ENCODE measurements at regions not wholly inside any gene's neighbourhood (a gene's known extent, or its start where the extent isn't known, plus 50 kb on each side); places are given as distances from the start of the nearest gene placed in this dataset.

- DNase-seq = no peak
These were observed 139.9 kb upstream of the GLI2 start for GRCh38 chr2:120595739-120596138.

GRCh38 chr2:120596191-120596811, 139.4 kb upstream of the GLI2 start:
- peak; percentile 73 for DNase-seq

- peak; percentile 92 for DNase-seq
These were observed 138.6 kb upstream of the GLI2 start for GRCh38 chr2:120596990-120597594.

GRCh38 chr2:120597595-120598193, 138.0 kb upstream of the GLI2 start:
- no peak for DNase-seq

GRCh38 chr2:120598416-120598815, 137.3 kb upstream of the GLI2 start:
- no peak for DNase-seq

- DNase-seq = no peak
These were observed 136.6 kb upstream of the GLI2 start for GRCh38 chr2:120599072-120599471.

- no peak for DNase-seq
These were observed 136.0 kb upstream of the GLI2 start for GRCh38 chr2:120599656-120600055.

- no peak for DNase-seq
These were observed 135.3 kb upstream of the GLI2 start for GRCh38 chr2:120600335-120600734.

- no peak for DNase-seq
These were observed 134.9 kb upstream of the GLI2 start for GRCh38 chr2:120600786-120601185.

- DNase-seq = no peak
These were observed 134.1 kb upstream of the GLI2 start for GRCh38 chr2:120601566-120601965.

- no peak for DNase-seq
These were observed 133.4 kb upstream of the GLI2 start for GRCh38 chr2:120602251-120602650.

- DNase-seq = no peak
These were observed 130.9 kb upstream of the GLI2 start for GRCh38 chr2:120604767-120605166.

- DNase-seq = peak; percentile 19
These were observed 130.3 kb upstream of the GLI2 start for GRCh38 chr2:120605231-120605935.

- DNase-seq = no peak
These were observed 129.4 kb upstream of the GLI2 start for GRCh38 chr2:120606280-120606679.

GRCh38 chr2:120606931-120607330, 128.7 kb upstream of the GLI2 start:
- no peak for DNase-seq

GRCh38 chr2:120607506-120607905, 128.2 kb upstream of the GLI2 start:
- no peak for DNase-seq

- no peak for DNase-seq
These were observed 127.7 kb upstream of the GLI2 start for GRCh38 chr2:120607996-120608395.

- no peak for DNase-seq
These were observed 125.8 kb upstream of the GLI2 start for GRCh38 chr2:120609826-120610395.

- DNase-seq = no peak
These were observed 124.7 kb upstream of the GLI2 start for GRCh38 chr2:120611016-120611415.

- DNase-seq = no peak
These were observed 123.7 kb upstream of the GLI2 start for GRCh38 chr2:120611961-120612360.

GRCh38 chr2:120612471-120612870, 123.2 kb upstream of the GLI2 start:
- DNase-seq = no peak

GRCh38 chr2:120612931-120613330, 122.7 kb upstream of the GLI2 start:
- DNase-seq = no peak

Measured in dermis blood vessel endothelial cell (primary cell).